ENCODE measurements at regions not wholly inside any gene's neighbourhood (a gene's known extent, or its start where the extent isn't known, plus 50 kb on each side); places are given as distances from the start of the nearest gene placed in this dataset.
"Not testable (repeated sequence)": the region's sequence is repeated elsewhere in the genome, so short reads cannot be mapped to it uniquely, and the experiment has no call there.

- no peak for DNase-seq
These were observed 733.0 kb upstream of the SOX11 start for GRCh38 chr2:4959219-4959618.

- no peak for DNase-seq
These were observed 729.8 kb upstream of the SOX11 start for GRCh38 chr2:4962419-4962818.

GRCh38 chr2:4963106-4963505, 729.1 kb upstream of the SOX11 start:
- DNase-seq: no peak

- DNase-seq: no peak
These were observed 728.1 kb upstream of the SOX11 start for GRCh38 chr2:4964001-4964540.

GRCh38 chr2:4964579-4964978, 727.6 kb upstream of the SOX11 start:
- DNase-seq: no peak

- no peak for DNase-seq
These were observed 726.4 kb upstream of the SOX11 start for GRCh38 chr2:4965556-4966320.

DNA sequence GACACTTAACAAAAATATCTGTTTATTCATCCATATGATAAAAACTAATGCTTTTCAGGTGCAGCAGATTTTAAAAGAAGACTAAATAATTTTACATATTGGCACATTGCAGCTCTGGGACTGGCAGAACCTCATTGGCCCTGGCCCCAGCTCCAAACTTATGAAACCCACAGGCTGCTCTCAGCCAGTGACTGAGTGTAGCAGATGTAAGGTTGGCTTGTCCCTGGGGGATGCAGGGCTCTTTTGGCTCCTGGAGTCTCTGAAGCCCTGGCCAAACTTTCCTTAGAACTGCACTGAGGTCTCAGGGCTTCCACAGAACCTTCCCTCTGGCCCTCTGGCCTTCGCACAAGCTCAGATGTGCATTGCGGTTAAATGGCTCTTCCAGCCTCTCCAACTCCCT, 725.0 kb upstream of the SOX11 start:
- no peak for DNase-seq

- no peak for DNase-seq
These were observed 719.7 kb upstream of the SOX11 start for GRCh38 chr2:4972472-4972871.

GRCh38 chr2:4973354-4973753, 718.8 kb upstream of the SOX11 start:
- no peak for DNase-seq

DNA sequence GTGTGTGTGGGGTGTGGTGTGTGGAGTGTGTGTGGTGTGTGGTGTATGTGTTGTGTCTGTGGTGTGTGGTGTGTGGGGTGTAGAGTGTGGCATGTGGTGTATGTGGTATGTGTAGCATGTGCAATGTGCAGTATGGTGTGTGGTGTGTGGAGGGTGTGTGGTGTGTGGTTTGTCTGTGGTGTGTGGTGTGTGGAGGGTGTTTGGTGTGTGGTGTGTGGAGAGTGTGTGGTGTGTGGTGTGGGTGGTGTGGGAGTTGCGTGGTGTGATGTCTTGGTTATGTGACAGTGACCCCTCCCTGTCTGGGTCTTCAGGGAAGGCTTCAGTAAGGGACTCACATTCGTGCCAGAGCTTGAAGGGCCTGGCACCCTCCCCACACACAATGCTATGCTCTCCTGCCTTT, 718.2 kb upstream of the SOX11 start:
- DNase-seq: no peak

- DNase-seq: no peak
These were observed 715.8 kb upstream of the SOX11 start for GRCh38 chr2:4976407-4976806.

DNA sequence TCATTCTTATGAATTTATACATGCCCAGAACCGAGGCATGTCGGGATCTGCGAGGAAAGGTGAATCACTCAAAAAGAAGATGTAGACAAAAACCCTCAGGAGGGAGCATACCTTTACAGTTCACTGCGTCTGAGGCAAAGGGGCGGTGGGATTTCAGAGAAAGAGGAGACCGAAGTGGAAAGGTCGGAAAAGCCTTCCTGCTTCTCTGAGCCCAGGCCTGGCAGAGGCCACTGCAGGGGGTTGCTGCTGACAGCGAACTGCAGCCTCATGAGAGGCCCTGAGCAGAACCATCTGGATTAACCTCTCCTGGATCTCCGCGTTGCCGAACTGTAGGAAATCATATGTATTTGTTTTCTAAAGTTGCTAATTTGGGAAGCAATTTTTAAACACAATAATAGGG, 713.1 kb upstream of the SOX11 start:
- no peak for DNase-seq

GRCh38 chr2:4980995-4981394, 711.2 kb upstream of the SOX11 start:
- DNase-seq: no peak

GRCh38 chr2:4981802-4982409, 710.3 kb upstream of the SOX11 start:
- no peak for DNase-seq

DNA sequence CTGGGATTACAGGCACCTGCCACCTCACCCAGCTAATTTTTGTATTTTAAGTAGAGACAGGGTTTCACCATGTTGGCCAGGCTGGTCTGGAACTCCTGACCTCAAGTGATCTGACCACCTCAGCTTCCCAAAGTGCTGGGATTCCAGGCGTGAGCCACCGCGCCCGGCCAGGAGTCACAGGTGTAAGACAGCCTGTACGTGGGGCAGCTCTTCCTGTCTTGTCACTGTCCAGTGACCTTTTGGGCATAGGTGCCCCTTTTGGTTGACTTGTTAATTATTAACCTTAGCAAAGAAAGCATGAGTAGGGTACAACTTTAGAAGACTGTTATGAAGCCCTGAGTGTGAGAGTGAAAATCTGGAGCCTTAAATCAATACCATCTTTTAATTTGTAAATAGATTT, 703.7 kb upstream of the SOX11 start:
- not testable (repeated sequence) for DNase-seq

DNA sequence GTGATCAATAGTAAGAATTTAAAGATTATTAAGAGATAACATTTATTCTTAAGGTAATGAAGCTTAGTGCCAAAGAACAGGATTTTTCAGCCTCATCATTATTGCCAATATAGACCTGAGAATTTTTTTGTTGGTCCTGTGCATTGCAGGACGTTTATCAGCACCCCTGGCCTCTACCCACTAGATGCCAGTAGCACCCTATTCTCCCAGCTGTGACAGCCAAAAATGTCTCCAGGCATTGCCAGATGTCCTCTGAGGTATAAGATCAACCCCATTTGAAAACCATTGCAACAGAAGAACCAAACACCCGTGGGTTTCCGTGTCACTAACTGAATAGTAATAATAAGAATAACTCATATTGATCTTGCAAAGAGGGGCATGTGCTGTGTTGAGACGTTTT, 700.0 kb upstream of the SOX11 start:
- DNase-seq: no peak

- DNase-seq: no peak
These were observed 696.7 kb upstream of the SOX11 start for GRCh38 chr2:4995466-4995865.

DNA sequence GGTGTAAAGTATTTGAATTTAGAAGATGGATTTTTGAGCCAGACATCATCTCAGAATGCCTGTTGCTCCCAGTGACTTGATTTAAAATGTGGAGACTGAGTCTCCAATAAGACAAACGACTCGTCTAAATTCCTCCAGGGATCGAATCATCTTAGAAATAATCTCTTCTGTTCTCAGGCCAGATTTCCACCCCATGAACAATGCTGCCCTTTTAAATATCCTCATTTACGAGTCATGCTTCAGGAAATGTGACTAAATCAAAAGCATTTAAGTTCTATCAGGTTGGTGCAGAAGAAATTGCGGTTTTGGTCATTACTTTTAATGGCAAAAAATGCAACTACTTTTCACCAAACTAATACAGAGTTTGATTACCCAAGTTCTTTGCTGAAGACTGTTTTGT, 684.6 kb upstream of the SOX11 start:
- DNase-seq: no peak

DNA sequence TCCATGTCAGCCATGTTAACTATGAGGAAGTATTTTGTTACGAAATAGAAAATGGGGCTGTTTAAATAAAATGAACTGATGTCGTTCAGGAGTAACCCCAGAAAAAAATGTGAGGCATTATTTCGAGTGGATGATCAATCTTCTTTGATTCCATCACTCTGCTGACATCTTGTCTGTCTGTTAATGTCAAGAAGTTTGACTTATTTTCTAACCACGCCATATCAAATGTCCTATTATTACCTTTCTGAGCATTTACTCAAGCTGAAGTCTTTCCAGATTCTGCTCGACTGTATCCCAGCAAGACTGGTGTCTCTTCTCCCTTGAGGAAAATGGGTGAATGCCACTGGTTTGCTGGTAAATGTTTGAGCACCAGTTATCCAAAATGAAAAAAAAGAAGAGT, 672.9 kb upstream of the SOX11 start:
- DNase-seq: no peak

DNA sequence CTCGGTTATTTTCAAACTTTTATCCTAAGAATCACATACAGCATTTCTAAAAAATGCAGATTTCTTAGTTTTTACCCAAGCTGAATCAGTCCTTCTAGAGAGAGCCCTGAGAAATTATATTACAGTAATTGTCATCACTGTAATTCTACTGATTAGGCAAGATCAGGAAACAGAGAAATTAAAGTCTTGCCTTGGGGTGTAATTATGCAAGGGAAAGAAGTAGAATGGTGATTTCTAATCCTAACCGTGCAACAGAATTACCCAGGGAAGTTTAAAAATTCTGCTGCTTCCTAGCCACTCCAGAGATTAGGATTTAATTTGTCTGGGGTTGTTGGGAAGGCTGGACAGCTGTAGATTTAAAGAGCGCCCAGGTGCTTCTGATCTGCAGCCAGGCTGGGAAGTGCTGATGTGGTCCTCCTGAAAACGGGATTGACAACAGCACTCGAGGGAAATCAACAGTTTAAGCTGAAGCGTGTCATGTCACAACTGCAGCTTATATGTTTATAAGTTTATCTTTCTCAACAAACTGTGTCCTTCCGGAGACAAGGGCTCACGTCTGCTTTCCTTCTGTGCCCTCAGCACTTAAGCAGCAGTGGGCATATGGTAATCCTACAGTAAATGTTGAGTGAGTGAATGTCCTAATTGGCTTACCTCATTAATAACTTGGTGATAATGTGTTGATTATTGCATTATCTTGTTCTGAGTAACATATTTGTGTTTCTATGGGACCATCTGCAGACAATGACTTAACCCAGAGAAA, 671.9 kb upstream of the SOX11 start:
- no peak for DNase-seq

DNA sequence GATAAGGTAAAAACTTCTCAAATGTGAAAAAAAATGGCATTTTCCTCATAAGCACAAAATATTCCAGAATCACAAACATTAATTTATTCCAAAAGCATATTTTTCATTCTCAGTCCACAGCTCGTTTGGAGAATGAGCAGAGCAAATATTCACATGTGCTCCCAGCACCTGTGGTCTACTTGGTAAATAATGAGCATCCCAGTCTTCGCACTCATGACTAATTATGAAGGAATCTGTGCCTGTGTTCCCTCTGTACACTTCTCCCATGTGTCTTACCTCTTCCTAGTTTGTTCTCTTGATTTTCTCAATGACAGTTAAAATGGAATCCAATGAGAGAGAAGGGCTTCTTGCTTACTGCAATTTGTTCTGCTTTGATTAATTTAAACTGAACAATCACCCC, 671.0 kb upstream of the SOX11 start:
- DNase-seq: peak; percentile 3

GRCh38 chr2:5022061-5022460, 670.1 kb upstream of the SOX11 start:
- no peak for DNase-seq

DNA sequence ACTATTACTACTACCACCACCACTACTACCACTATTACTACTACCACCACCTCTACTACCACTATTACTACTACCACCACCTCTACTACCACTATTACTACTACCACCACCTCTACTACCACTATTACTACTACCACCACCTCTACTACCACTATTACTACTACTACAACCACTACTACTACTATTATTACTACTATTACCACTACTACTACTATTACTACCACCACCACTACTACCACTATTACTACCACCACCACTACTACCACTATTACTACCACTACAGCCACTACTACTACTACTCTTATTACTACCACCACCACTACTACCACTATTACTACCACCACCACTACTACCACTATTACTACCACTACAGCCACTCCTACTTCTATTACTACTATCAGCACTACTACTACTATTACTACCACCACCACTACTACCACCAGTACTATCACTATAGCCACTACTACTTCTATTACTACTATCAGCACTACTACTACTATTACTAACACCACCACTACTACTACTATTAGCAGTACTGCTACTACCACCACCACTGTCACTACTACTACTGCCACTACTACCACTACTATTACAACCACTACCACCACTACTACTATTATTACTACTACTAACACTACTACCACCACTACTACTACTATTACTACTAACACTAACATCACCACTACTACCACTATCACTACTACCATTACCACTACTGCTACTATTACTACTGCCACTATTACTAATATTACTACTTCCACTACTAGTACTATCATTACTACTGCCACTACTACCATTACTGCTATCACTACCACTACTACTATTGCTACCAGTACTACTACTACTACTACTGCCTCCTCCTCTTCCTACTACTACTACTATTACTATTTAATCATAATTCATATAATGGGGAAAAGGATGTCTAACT, 669.2 kb upstream of the SOX11 start:
- DNase-seq: not testable (repeated sequence)
